Stimulated activated effector memory CD8-positive, alpha-beta T cell treated with anti-CD3 and anti-CD28 coated beads, Interleukin-12 subunit alpha, Interleukin-12 subunit beta, amount 100 ng/mL, for 72 hours (primary cell): ENCODE measurements at regions not wholly inside any gene's neighbourhood (a gene's known extent, or its start where the extent isn't known, plus 50 kb on each side); places are given as distances from the start of the nearest gene placed in this dataset.

Source experiments
- ATAC-seq: fragments of 150-1000 bp; cut with Tn5 transposase; 2 replicates; pipeline ENCODE4 v1.10.0; 2021
- DNase-seq, 2 donors: peaks; one replicate each; pipeline ENCODE4 v3.0.0; 2021 to 2022; ENCODE audit warnings: low spot score in 2 of 2
- H3K27ac Mint-ChIP-seq: one replicate; pipeline ENCODE4 v1.8.0; 2022; ENCODE audit warnings: mild to moderate bottlenecking, mixed read lengths
- H3K36me3 Mint-ChIP-seq: one replicate; pipeline ENCODE4 v1.8.0; 2022; ENCODE audit warnings: mild to moderate bottlenecking, mixed read lengths
- H3K4me1 Mint-ChIP-seq: one replicate; pipeline ENCODE4 v1.8.0; 2022; ENCODE audit warnings: mixed read lengths
- H3K4me3 Mint-ChIP-seq: one replicate; pipeline ENCODE4 v1.8.0; 2022; ENCODE audit warnings: mild to moderate bottlenecking, mixed read lengths
- H3K9me3 Mint-ChIP-seq: one replicate; pipeline ENCODE4 v1.8.0; 2022; ENCODE audit warnings: mixed read lengths

- no peak for DNase-seq
- Mint-ChIP-seq H3K27ac (no peak overlapping the region), H3K36me3 (peaks cover 94% of the 10 kb centered on the region), H3K4me1 (no peaks in the 10 kb centered on the region), H3K9me3 (no peaks in the 10 kb centered on the region), H3K4me3 (no peak overlapping the region)
- ATAC-seq = no peak
Measured at GRCh38 chr1:219993554-219994433, 52.5 kb downstream of the EPRS1 start.

- Mint-ChIP-seq H3K9me3 (no peaks in the 10 kb centered on the region), H3K4me3 (no peak overlapping the region), H3K27ac (no peak overlapping the region), H3K4me1 (no peaks in the 10 kb centered on the region), H3K36me3 (peaks cover 94% of the 10 kb centered on the region)
- no peak for ATAC-seq
- DNase-seq = no peak
Measured at GRCh38 chr1:219991919-219992318, 54.4 kb downstream of the EPRS1 start.

DNA sequence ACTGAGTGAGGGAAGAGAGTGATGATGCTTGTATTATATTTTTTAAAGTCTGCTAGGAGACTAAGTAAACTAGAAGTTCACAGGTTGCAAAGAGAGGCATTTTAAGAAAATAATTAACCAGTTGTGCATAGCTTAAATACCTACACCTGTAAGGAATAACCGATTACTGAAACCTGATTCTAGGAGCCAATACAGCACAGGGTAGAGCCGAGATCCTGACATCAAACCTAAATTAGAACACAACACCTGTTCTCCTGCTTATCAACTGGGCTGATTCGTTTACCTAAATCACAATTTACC lies 54.8 kb downstream of the EPRS1 start:
- Mint-ChIP-seq H3K27ac (no peak overlapping the region), H3K36me3 (peaks cover 94% of the 10 kb centered on the region), H3K9me3 (no peaks in the 10 kb centered on the region), H3K4me3 (no peak overlapping the region), H3K4me1 (no peaks in the 10 kb centered on the region)
- DNase-seq (no peak), ATAC-seq (no peak)

DNA sequence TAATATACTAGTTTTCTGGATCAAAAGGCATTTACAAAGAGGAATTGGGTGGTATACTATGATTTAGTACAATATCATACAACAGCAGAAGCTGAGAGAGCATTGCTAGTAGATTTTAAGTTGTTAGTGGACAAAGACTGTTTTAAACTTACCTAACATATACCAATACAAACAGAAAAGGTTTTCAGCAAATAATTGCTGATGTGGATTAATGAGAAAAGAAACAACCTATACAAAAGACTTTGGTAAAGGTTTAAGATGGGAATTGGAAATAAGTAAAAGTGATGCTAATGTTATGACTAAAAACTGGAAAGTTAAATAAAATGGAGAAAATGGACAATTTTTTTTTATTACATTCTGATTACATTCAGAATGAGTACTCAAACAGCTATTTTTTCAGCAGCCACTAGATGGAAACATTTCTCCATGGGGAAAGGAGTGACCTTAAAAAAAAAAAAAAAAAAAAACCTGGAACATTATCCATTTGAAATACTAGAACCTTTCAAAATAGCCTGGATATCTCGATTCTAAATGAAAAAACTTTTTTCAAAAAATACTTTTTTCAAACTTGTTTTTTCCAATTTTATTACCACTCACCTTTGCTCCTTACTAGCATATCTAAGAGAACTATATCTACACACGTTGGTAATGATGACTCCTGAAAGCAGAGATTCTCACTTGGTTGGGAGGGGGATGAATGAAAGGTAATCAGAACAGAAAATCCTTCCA lies 55.4 kb downstream of the EPRS1 start:
- H3K27ac Mint-ChIP-seq = no peak overlapping the region
- peaks cover 94% of the 10 kb centered on the region for H3K36me3 Mint-ChIP-seq
- no peak overlapping the region for H3K4me3 Mint-ChIP-seq
- DNase-seq (no peak), ATAC-seq (no peak)
- no peaks in the 10 kb centered on the region for H3K9me3 Mint-ChIP-seq
- H3K4me1 Mint-ChIP-seq = no peaks in the 10 kb centered on the region

- H3K36me3 Mint-ChIP-seq = peaks cover 94% of the 10 kb centered on the region
- H3K9me3 Mint-ChIP-seq = no peaks in the 10 kb centered on the region
- H3K27ac Mint-ChIP-seq = no peak overlapping the region
- DNase-seq = no peak
- no peaks in the 10 kb centered on the region for H3K4me1 Mint-ChIP-seq
- no peak for ATAC-seq
- H3K4me3 Mint-ChIP-seq = no peak overlapping the region
Measured at GRCh38 chr1:219989766-219990165, 56.5 kb downstream of the EPRS1 start.

GRCh38 chr1:219988818-219989217 lies 57.5 kb downstream of the EPRS1 start:
- no peak overlapping the region for H3K4me3 Mint-ChIP-seq
- ATAC-seq (no peak), DNase-seq (no peak)
- no peak overlapping the region for H3K27ac Mint-ChIP-seq
- H3K9me3 Mint-ChIP-seq = no peaks in the 10 kb centered on the region
- H3K4me1 Mint-ChIP-seq = no peaks in the 10 kb centered on the region
- H3K36me3 Mint-ChIP-seq = peaks cover 94% of the 10 kb centered on the region

DNA sequence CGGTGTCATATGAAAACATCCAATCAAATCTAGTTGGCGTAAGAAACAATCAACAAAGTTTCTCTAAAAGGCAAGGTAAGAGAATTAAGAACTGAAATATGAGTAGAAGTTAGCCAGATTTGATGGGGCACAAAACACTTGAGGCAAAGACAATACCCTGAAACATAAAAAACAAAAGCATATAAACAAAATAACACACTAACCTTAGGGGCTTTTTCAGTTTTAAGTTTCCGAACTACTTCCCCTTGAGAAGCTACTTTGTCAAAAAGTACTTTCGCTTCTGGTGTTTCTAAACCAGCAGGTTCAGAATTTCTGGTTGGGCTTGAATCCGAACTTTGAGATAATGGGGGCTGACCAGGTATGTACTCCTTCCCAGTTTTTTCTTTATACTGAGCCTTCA lies 57.9 kb downstream of the EPRS1 start:
- Mint-ChIP-seq H3K9me3 (no peaks in the 10 kb centered on the region), H3K4me3 (no peak overlapping the region), H3K4me1 (no peaks in the 10 kb centered on the region), H3K27ac (no peak overlapping the region), H3K36me3 (peaks cover 94% of the 10 kb centered on the region)
- no peak for ATAC-seq
- DNase-seq = no peak

DNA sequence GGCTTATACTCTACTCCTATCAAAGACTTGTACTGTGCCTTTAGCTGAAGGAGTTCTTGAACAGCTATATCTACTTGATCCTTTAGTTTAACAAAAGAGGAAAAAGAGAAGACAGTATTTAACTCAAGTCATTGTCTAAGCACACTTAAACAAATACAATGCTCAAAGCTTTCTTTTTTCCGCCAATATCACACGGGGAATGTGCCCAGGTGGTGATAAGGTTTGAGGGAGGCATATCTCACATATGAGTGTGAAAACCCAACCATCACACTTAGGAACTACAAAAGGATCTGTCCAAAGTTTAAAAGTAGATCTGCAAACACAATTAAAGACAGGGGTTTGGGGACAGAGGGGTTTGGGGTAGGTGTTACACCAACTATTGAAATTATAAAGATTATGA lies 59.0 kb upstream of the SLC30A10 start:
- peaks cover 96% of the 10 kb centered on the region for H3K36me3 Mint-ChIP-seq
- H3K4me3 Mint-ChIP-seq = no peak overlapping the region
- ATAC-seq (no peak), DNase-seq (no peak)
- no peak overlapping the region for H3K27ac Mint-ChIP-seq
- H3K9me3 Mint-ChIP-seq = no peaks in the 10 kb centered on the region
- no peaks in the 10 kb centered on the region for H3K4me1 Mint-ChIP-seq

DNA sequence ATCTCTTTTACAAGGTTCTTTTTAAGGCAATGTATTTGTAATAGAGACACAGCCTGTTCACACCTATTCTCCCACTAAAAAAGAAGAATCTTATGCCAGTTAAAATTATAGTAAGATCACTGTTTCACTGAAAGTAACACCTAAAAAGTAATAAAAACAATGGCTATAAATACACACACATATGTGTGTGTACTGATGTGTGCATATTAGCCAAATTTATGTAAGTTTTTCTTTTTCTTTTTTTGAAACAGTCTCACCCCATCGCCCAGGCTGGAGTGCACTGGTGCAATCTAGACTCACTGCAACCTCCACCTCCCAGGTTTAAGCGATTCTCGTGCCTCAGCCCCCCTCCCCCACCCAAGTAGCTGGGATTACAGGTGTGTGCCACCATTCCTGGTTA lies 56.8 kb upstream of the SLC30A10 start:
- H3K36me3 Mint-ChIP-seq = peaks cover 100% of the 10 kb centered on the region
- no peak overlapping the region for H3K27ac Mint-ChIP-seq
- DNase-seq (no peak), ATAC-seq (no peak)
- no peaks in the 10 kb centered on the region for H3K9me3 Mint-ChIP-seq
- H3K4me3 Mint-ChIP-seq = no peak overlapping the region
- no peaks in the 10 kb centered on the region for H3K4me1 Mint-ChIP-seq
